Ovary (tissue), 7 donors: ENCODE measurements at regions not wholly inside any gene's neighbourhood (a gene's known extent, or its start where the extent isn't known, plus 50 kb on each side); places are given as distances from the start of the nearest gene placed in this dataset.

ENCODE experiments used
- DNase-seq, 5 donors: peaks; one replicate each; pipeline ENCODE4 v3.0.0-alpha.2; 2019 to 2020
- H3K27ac ChIP-seq, 2 donors: fragments of 200-600 bp; one replicate each; pipeline versions ENCODE4 v1.5.1 to v1.8.0; 2019 to 2022
- H3K27me3 ChIP-seq: fragments of 200-600 bp; one replicate; pipeline ENCODE4 v1.8.0; 2022
- H3K36me3 ChIP-seq: fragments of 200-600 bp; sonication (generic); one replicate; pipeline ENCODE4 v1.5.1; 2019
- H3K4me1 ChIP-seq: one replicate; pipeline ENCODE4 v1.8.1; 2013; ENCODE audit warnings: mild to moderate bottlenecking, moderate library complexity; ENCODE audit not compliant: insufficient read depth
- H3K4me3 ChIP-seq: fragments of 200-600 bp; sonication (generic); one replicate; pipeline ENCODE4 v1.5.1; 2017
- H3K9me3 ChIP-seq, 2 donors: fragments of 200-600 bp in 1 of 2; sonication (generic) in 1 of 2; one replicate each; pipeline versions ENCODE4 v1.5.1 to v1.8.1; 2013 to 2019; ENCODE audit warnings: mild to moderate bottlenecking in 1 of 2, moderate library complexity in 1 of 2
- EP300 ChIP-seq: sonication (generic); formaldehyde crosslinking; IDR thresholded peaks from one replicate; pipeline ENCODE4 v1.6.1; 2017; ENCODE audit warnings: antibody characterized with exemption
- POLR2A ChIP-seq: fragments of 450-650 bp; IDR thresholded peaks from one replicate; pipeline ENCODE4 v1.6.1; 2017; ENCODE audit warnings: antibody characterized with exemption, mild to moderate bottlenecking, moderate library complexity
- WGBS, 3 donors: extraction: QIAGEN DNeasy Blood & Tissue Kit in 1 of 3; methylation state at CpG; one replicate each; pipeline versions ENCODE4 v1.1.5 to v1.1.7; 2013 to 2017; 5-methylcytosine and 5-hydroxymethylcytosine counted together
- intact Hi-C, 4 donors: fragments of 100-400 bp; cut with DNase I; formaldehyde crosslinking; loops; one replicate each; pipeline versions ENCODE4 v1.11.0 to v1.15.1; 2022 to 2023
- TF ChIP-seq, protein P1 (sequence below), 3 donors: fragments of 450-650 bp in 2 of 3; fragments of 200-600 bp in 1 of 3; IDR thresholded peaks; one replicate each; pipeline versions ENCODE4 v1.5.1 to v1.8.0; 2016 to 2022; ENCODE audit warnings: antibody characterized with exemption in 3 of 3, mild to moderate bottlenecking in 1 of 3
- donor health status: DM: no; HTN: no; CAD: no; lungs with moderate emphysema.
- donor health status: DM: no; HTN: no; CAD: no.
- donor health status: Bipolar disorder and iron deficiency.
- donor health status: DM: no; HTN: no; CAD: no.
- donor health status: DM: yes; HTN: yes; CAD: no.

DNA sequence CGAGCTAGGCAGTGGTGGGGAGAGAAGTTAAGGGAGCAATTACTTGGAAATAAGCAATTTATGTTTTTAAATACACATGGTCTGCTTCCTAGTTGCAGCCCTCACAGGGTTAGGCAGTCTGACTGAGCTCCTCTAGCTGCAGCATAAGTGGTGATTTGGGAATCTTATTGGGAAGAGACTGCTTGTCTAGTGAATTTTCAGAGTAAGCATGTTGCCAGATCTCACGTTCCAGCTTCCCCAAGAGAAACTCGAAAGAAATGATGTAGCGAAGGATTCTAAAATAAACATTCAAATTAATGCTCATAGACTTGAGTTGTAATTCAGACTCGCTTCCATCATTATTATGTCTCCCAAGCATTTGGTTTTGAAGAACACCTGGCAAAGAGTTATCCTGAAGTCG, 440.2 kb downstream of the ATP23 start:
- 86 to 91% (median 90%) methylated on average over 6 of the region's 6 CpGs for WGBS, 3 donors
- intact Hi-C loops = no loop called here
- Histone ChIP-seq H3K27ac (no peak overlapping the region), H3K9me3 (no peaks in the 10 kb centered on the region), H3K4me3 (no peak overlapping the region), H3K27me3 (no peaks in the 10 kb centered on the region), H3K4me1 (no peaks in the 10 kb centered on the region), H3K36me3 (no peaks in the 10 kb centered on the region)
- TF ChIP-seq POLR2A (no peak), EP300 (no peak)
- TF ChIP-seq, protein P1, sequence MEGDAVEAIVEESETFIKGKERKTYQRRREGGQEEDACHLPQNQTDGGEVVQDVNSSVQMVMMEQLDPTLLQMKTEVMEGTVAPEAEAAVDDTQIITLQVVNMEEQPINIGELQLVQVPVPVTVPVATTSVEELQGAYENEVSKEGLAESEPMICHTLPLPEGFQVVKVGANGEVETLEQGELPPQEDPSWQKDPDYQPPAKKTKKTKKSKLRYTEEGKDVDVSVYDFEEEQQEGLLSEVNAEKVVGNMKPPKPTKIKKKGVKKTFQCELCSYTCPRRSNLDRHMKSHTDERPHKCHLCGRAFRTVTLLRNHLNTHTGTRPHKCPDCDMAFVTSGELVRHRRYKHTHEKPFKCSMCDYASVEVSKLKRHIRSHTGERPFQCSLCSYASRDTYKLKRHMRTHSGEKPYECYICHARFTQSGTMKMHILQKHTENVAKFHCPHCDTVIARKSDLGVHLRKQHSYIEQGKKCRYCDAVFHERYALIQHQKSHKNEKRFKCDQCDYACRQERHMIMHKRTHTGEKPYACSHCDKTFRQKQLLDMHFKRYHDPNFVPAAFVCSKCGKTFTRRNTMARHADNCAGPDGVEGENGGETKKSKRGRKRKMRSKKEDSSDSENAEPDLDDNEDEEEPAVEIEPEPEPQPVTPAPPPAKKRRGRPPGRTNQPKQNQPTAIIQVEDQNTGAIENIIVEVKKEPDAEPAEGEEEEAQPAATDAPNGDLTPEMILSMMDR (IDR thresholded peaks at IDR 0.05) = no peak
- no peak for DNase-seq

DNA sequence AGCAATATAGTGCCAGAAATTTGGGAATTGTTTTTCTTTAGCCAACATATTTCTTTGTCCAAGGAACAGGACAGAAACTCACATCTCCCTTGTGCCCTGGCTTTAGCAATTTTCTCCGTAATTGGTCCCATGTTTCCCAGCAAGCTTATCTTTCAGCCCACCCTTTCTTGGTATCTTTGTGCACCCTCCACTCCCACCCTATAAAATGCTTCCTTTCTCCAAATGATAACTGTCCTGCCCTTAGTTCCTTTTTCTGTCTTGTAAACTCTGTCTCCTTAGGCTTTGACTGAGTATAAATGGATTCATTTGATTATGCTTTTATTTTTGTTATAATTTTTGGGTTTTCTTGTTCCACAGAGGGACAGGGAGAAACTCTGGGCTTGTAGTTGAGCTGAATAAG, 442.8 kb downstream of the ATP23 start:
- no peak for DNase-seq
- Histone ChIP-seq H3K4me3 (no peak overlapping the region), H3K9me3 (no peaks in the 10 kb centered on the region), H3K27ac (no peak overlapping the region), H3K27me3 (no peaks in the 10 kb centered on the region), H3K4me1 (peaks cover 2% of the 10 kb centered on the region), H3K36me3 (no peaks in the 10 kb centered on the region)
- TF ChIP-seq, protein P1 (IDR thresholded peaks at IDR 0.05) = no peak
- TF ChIP-seq POLR2A (no peak), EP300 (no peak)
- intact Hi-C loops = no loop called here
- 65 to 70% (median 65%) methylated on average over 1 of the region's 1 CpG for WGBS, 3 donors

DNA sequence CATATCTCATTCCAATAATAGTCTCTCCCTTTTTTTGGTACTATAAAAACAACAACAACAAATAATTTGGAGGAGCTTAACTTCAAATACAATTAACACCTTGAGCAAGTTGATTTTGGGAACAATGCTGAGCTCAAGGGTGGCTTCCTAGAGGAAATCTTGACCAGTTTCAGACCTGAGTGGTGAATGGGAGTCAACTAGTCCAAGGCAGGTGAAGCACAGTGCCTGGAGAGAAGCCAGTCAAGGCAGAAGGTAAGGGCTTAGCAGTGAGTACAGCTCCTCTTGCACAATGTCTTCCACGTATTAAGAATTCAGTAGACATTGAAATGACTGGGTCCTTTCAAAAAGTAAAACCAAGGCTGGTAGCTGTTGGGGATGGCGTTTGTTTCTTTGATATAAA, 444.8 kb downstream of the ATP23 start:
- intact Hi-C loops = no loop called here
- Histone ChIP-seq H3K4me1 (peaks cover 2% of the 10 kb centered on the region), H3K4me3 (no peak overlapping the region), H3K27ac (no peak overlapping the region), H3K9me3 (no peaks in the 10 kb centered on the region), H3K36me3 (no peaks in the 10 kb centered on the region), H3K27me3 (no peaks in the 10 kb centered on the region)
- no peak for DNase-seq
- 89 to 96% (median 94%) methylated on average over 2 of the region's 2 CpGs for WGBS, 3 donors
- TF ChIP-seq EP300 = no peak
- TF ChIP-seq, protein P1 (IDR thresholded peaks at IDR 0.05) = no peak

DNA sequence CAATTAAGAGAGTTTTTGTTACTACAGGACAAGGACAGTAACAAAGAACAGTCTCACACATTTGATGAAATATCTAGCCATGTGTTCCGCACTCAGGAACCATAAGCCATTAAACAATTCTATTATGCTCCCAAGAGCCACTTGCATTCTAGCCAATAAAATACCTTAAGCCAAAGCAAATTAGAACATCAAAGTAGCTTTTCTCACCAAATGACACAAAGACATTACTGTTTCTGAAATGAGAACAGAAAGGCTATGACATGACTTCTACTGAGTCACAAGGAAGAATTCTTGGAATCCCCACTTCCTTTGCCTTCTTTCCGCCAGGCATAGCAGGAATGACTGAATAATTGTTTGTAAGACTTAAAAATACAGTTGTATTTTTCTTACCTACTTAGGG, 445.8 kb downstream of the ATP23 start:
- TF ChIP-seq EP300 = no peak
- no peak for TF ChIP-seq POLR2A
- TF ChIP-seq, protein P1 (IDR thresholded peaks at IDR 0.05) = no peak
- intact Hi-C loops = no loop called here
- H3K36me3 ChIP-seq = no peaks in the 10 kb centered on the region
- H3K27me3 ChIP-seq = no peaks in the 10 kb centered on the region
- WGBS, 3 donors = 73 to 97% (median 97%) methylated on average over 2 of the region's 2 CpGs
- no peak overlapping the region for H3K27ac ChIP-seq
- no peak for DNase-seq
- H3K4me3 ChIP-seq = no peak overlapping the region
- H3K9me3 ChIP-seq = no peaks in the 10 kb centered on the region
- peaks cover 2% of the 10 kb centered on the region for H3K4me1 ChIP-seq

DNA sequence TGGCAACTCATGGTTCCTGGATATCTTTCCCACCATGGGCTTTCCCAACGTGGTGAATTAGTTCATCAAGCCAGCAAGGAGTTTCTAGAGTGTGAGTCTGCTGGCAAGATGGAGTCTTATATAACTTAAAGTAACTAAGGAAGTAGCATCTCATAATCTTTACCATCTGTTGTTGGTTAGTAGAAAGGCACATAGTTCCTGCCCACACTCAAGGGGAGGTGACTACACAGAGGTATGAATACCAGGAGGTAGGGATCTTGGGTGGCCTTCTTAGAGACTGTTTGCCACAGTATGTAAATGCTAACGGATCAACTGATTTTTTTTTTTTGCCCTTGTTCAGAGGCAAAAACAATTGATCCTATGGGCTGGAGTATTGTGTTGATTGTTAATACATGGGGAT, 446.9 kb downstream of the ATP23 start:
- H3K27me3 ChIP-seq = no peaks in the 10 kb centered on the region
- WGBS, 3 donors = 38 to 74% (median 62%) methylated on average over 2 of the region's 2 CpGs
- intact Hi-C loops = no loop called here
- H3K4me3 ChIP-seq = no peak overlapping the region
- no peaks in the 10 kb centered on the region for H3K36me3 ChIP-seq
- peaks cover 2% of the 10 kb centered on the region for H3K4me1 ChIP-seq
- no peak overlapping the region for H3K27ac ChIP-seq
- no peak for DNase-seq
- TF ChIP-seq, protein P1 (IDR thresholded peaks at IDR 0.05) = no peak
- TF ChIP-seq EP300 (no peak), POLR2A (no peak)
- no peaks in the 10 kb centered on the region for H3K9me3 ChIP-seq
